CD4-positive, alpha-beta memory T cell (primary cell): ENCODE measurements at regions not wholly inside any gene's neighbourhood (a gene's known extent, or its start where the extent isn't known, plus 50 kb on each side); places are given as distances from the start of the nearest gene placed in this dataset.

Experiments
- CTCF ChIA-PET: fragments of 350-600 bp; sonication (Branson Sonifier 250); formaldehyde crosslinking; loops from one replicate; lab custom pipeline; 2021; ENCODE audit warnings: inconsistent platforms; ENCODE audit not compliant: partially characterized antibody; lab: Charles Lee
- POLR2A ChIA-PET: fragments of 350-600 bp; sonication (Branson Sonifier 250); formaldehyde crosslinking; loops from one replicate; lab custom pipeline; 2021; ENCODE audit not compliant: partially characterized antibody; lab: Charles Lee
- DNase-seq, 5 donors: peaks; one replicate each; pipeline versions ENCODE4 v3.0.0 to v3.0.0-alpha.2; 2020 to 2022; ENCODE audit warnings: mixed read lengths in 1 of 5
- H3K27ac ChIP-seq: one replicate; pipeline ENCODE4 v1.7.0; 2013; ENCODE audit warnings: low read depth, low read length
- H3K27me3 ChIP-seq: 2 replicates; pipeline ENCODE4 v1.7.0; 2013; ENCODE audit warnings: mild to moderate bottlenecking, low read length, moderate library complexity; ENCODE audit not compliant: insufficient read depth
- H3K36me3 ChIP-seq: 2 replicates; pipeline ENCODE4 v1.7.0; 2013; ENCODE audit warnings: mild to moderate bottlenecking, low read length, moderate library complexity; ENCODE audit not compliant: insufficient read depth
- H3K4me1 ChIP-seq: 2 replicates; pipeline ENCODE4 v1.7.0; 2013; ENCODE audit warnings: mild to moderate bottlenecking, low read length, moderate library complexity; ENCODE audit not compliant: insufficient read depth
- H3K4me3 ChIP-seq, 2 donors: one replicate each; pipeline ENCODE4 v1.7.0; 2013; ENCODE audit warnings: low read length in 2 of 2, mild to moderate bottlenecking in 1 of 2
- H3K9me3 ChIP-seq, 2 donors: one replicate each; pipeline ENCODE4 v1.7.0; 2013; ENCODE audit warnings: low read length in 2 of 2, control low read depth in 1 of 2; ENCODE audit not compliant: control insufficient read depth in 1 of 2
- H3K27ac Mint-ChIP-seq, 7 donors: one replicate each; pipeline ENCODE4 v1.8.0; 2020 to 2021; ENCODE audit warnings: mixed read lengths in 7 of 7, mild to moderate bottlenecking in 6 of 7, inconsistent platforms in 3 of 7, moderate library complexity in 3 of 7
- H3K27me3 Mint-ChIP-seq, 2 donors: one replicate each; pipeline ENCODE4 v1.8.0; 2020 to 2021; ENCODE audit warnings: mixed read lengths in 2 of 2
- H3K36me3 Mint-ChIP-seq, 2 donors: one replicate each; pipeline ENCODE4 v1.8.0; 2020 to 2021; ENCODE audit warnings: mixed read lengths in 2 of 2, inconsistent platforms in 1 of 2, mild to moderate bottlenecking in 1 of 2
- H3K4me1 Mint-ChIP-seq, 4 donors: one replicate each; pipeline ENCODE4 v1.8.0; 2020 to 2021; ENCODE audit warnings: mixed read lengths in 4 of 4, mild to moderate bottlenecking in 1 of 4
- H3K4me3 Mint-ChIP-seq, 8 donors: one replicate each; pipeline ENCODE4 v1.8.0; 2020 to 2021; ENCODE audit warnings: mixed read lengths in 8 of 8, mild to moderate bottlenecking in 7 of 8, moderate library complexity in 6 of 8, inconsistent platforms in 3 of 8
- H3K9me3 Mint-ChIP-seq, 8 donors: one replicate each; pipeline ENCODE4 v1.8.0; 2020 to 2021; ENCODE audit warnings: mixed read lengths in 8 of 8, mild to moderate bottlenecking in 5 of 8, inconsistent platforms in 3 of 8, moderate library complexity in 1 of 8
- intact Hi-C: fragments of 100-400 bp; cut with micrococcal nuclease; formaldehyde crosslinking; loops from one replicate; pipeline ENCODE4 v1.15.1; 2023

DNA sequence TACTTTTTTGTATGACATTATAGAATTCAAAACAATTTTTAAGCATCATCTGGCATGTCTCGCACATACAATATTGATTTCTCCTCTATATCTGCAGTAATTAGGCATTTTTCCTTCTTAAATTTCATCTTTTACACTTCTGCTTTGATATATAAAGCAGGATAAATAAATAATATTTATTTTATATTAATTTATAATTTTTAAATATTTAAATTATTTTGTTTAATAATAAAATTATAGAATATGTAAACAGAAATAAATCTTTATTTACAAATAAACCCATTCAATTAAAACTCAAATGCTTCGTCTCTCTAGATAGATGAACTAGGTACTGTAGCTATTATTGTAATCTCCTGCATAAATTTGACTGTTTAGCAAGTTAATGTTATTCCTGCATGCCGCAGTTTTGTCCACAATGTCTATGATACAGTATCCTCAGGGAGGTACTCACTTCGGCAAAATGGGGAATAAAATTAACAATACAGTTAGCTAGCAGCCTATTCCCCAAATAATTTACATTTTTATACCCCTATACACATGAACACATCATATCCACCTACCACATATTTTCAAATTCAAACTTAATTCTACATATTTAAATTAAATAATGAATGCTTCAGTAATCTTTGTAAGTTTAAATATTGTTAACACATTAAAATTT lies 473.6 kb upstream of the SLC10A2 start:
- Histone ChIP-seq H3K27me3 (no peaks in the 10 kb centered on the region), H3K4me1 (no peaks in the 10 kb centered on the region), H3K4me3 (no peak overlapping the region), H3K9me3 (no peaks in the 10 kb centered on the region), H3K27ac (no peak overlapping the region), H3K36me3 (no peaks in the 10 kb centered on the region)
- Mint-ChIP-seq H3K4me1 (no peaks in the 10 kb centered on the region), H3K36me3 (no peaks in the 10 kb centered on the region), H3K27ac (no peak overlapping the region), H3K9me3 (peaks cover 0 to 25% (median 17%) of the 10 kb centered on the region in 8 donors), H3K27me3 (no peaks in the 10 kb centered on the region), H3K4me3 (no peak overlapping the region)
- ChIA-PET POLR2A (no interaction called here), CTCF (no interaction called here)
- DNase-seq: no peak
- intact Hi-C loops: no loop called here

DNA sequence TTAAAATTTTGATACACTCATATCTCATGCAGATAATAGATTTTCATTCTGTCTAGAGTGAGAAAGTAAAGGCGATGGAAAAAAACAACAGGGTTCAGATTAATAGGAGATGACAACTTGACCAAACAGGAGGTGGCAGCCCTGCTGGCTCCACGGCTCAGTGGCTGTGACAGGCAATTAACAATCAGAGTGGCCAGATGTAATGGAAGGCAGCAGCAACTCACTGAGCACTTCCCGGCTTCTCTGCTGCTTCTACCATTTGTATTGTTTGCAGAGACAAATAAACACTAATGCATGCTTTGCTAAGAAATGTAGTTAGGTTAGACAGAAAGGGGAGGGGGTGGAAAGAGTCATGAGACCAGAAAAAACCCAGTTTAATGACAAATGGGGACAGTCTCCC lies 473.0 kb upstream of the SLC10A2 start:
- H3K4me1 ChIP-seq: no peaks in the 10 kb centered on the region
- no peak overlapping the region for H3K4me3 ChIP-seq
- H3K9me3 Mint-ChIP-seq: peaks cover 0 to 21% (median 13%) of the 10 kb centered on the region in 8 donors
- ChIA-PET CTCF (no interaction called here), POLR2A (no interaction called here)
- no peaks in the 10 kb centered on the region for H3K4me1 Mint-ChIP-seq
- no peak for DNase-seq
- no peaks in the 10 kb centered on the region for H3K36me3 Mint-ChIP-seq
- H3K9me3 ChIP-seq: no peaks in the 10 kb centered on the region
- no peaks in the 10 kb centered on the region for H3K27me3 ChIP-seq
- H3K4me3 Mint-ChIP-seq: peak overlapping the region in 1 of 8 donors; percentile 42
- H3K36me3 ChIP-seq: no peaks in the 10 kb centered on the region
- H3K27me3 Mint-ChIP-seq: no peaks in the 10 kb centered on the region
- intact Hi-C loops: no loop called here
- H3K27ac ChIP-seq: no peak overlapping the region
- H3K27ac Mint-ChIP-seq: no peak overlapping the region

DNA sequence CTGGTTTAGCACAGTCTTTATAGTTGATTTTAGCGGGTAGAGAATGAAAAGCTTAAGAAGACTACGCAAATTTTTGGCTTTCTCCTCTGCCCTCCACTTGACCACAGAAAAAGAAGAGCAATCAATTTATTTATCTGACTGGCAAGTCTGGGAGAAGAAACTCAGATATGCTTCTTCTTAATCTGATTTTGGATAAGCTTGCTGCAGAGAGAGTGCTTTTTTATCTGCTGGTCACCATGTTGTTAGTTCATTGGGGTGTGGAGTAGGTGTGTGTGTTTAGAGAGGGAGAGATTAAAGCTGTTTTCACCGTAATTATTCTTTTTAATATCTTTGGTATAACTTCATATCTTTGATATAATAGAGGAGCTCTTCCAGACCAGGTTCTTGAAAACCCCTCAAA lies 471.4 kb upstream of the SLC10A2 start:
- Mint-ChIP-seq H3K36me3 (no peaks in the 10 kb centered on the region), H3K9me3 (peaks cover 0 to 10% (median 6%) of the 10 kb centered on the region in 8 donors), H3K4me1 (no peaks in the 10 kb centered on the region), H3K27ac (no peak overlapping the region), H3K4me3 (no peak overlapping the region), H3K27me3 (no peaks in the 10 kb centered on the region)
- ChIA-PET POLR2A (no interaction called here), CTCF (no interaction called here)
- Histone ChIP-seq H3K27ac (no peak overlapping the region), H3K27me3 (no peaks in the 10 kb centered on the region), H3K4me1 (no peaks in the 10 kb centered on the region), H3K4me3 (no peak overlapping the region), H3K36me3 (no peaks in the 10 kb centered on the region), H3K9me3 (no peaks in the 10 kb centered on the region)
- no peak for DNase-seq
- intact Hi-C loops: no loop called here

DNA sequence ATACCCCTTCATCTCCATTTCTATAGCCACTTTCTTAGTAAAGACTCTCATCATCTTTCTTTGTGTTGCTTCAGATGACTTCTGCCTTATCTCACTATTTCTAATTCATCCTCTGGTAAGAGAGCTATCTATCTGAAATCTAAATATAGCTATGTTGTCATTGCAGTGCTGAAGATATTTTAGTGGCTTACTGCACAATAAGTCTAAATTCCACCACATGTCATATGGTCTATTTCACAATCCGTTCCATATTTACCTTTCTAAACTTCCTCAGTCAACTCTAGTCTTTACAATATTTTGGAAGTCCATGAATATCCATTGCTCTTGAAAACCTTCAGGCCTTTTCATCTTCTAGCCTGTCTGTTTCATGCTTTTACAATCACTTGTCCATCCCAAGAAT lies 465.1 kb upstream of the SLC10A2 start:
- Mint-ChIP-seq H3K9me3 (peaks cover 0 to 4% (median under 1%) of the 10 kb centered on the region in 8 donors), H3K27me3 (no peaks in the 10 kb centered on the region), H3K36me3 (no peaks in the 10 kb centered on the region), H3K4me1 (no peaks in the 10 kb centered on the region), H3K27ac (no peak overlapping the region), H3K4me3 (no peak overlapping the region)
- H3K36me3 ChIP-seq: no peaks in the 10 kb centered on the region
- ChIA-PET CTCF (no interaction called here), POLR2A (no interaction called here)
- H3K9me3 ChIP-seq: no peaks in the 10 kb centered on the region
- no peak overlapping the region for H3K27ac ChIP-seq
- intact Hi-C loops: no loop called here
- no peaks in the 10 kb centered on the region for H3K27me3 ChIP-seq
- no peak for DNase-seq
- H3K4me3 ChIP-seq: no peak overlapping the region
- H3K4me1 ChIP-seq: no peaks in the 10 kb centered on the region

DNA sequence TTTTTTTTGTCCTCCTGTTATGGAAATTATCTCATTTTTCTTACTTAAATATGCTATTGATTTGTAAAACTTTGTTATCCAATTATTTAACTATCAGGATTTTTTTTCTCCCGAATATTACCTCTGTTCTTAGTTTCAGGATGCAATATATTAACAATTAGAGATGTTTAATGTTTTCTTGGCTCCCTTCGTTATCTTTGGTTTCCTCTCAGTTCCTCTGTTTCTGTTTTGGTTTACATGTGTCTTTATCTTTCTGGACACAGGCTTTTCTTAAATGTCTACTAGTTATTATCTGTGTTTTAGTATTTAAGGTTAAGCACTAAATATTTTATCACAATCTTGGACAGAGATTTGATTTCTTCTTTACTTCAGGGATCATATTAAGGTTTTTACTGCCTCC lies 462.2 kb upstream of the SLC10A2 start:
- Mint-ChIP-seq H3K36me3 (no peaks in the 10 kb centered on the region), H3K9me3 (peaks cover 0 to 3% (median under 1%) of the 10 kb centered on the region in 8 donors), H3K27ac (no peak overlapping the region), H3K4me3 (no peak overlapping the region), H3K27me3 (no peaks in the 10 kb centered on the region), H3K4me1 (no peaks in the 10 kb centered on the region)
- Histone ChIP-seq H3K36me3 (no peaks in the 10 kb centered on the region), H3K4me1 (no peaks in the 10 kb centered on the region), H3K27me3 (no peaks in the 10 kb centered on the region), H3K4me3 (no peak overlapping the region), H3K27ac (no peak overlapping the region), H3K9me3 (no peaks in the 10 kb centered on the region)
- ChIA-PET CTCF (no interaction called here), POLR2A (no interaction called here)
- no peak for DNase-seq
- intact Hi-C loops: no loop called here

GRCh38 chr13:103525530-103525929 lies 459.3 kb upstream of the SLC10A2 start:
- Mint-ChIP-seq H3K36me3 (no peaks in the 10 kb centered on the region), H3K27ac (no peak overlapping the region), H3K27me3 (no peaks in the 10 kb centered on the region), H3K4me1 (no peaks in the 10 kb centered on the region), H3K4me3 (no peak overlapping the region), H3K9me3 (peaks cover 0 to 2% (median under 1%) of the 10 kb centered on the region in 8 donors)
- ChIA-PET CTCF (no interaction called here), POLR2A (no interaction called here)
- no peaks in the 10 kb centered on the region for H3K4me1 ChIP-seq
- no peaks in the 10 kb centered on the region for H3K36me3 ChIP-seq
- intact Hi-C loops: no loop called here
- H3K4me3 ChIP-seq: no peak overlapping the region
- DNase-seq: no peak
- H3K27me3 ChIP-seq: no peaks in the 10 kb centered on the region
- no peaks in the 10 kb centered on the region for H3K9me3 ChIP-seq
- H3K27ac ChIP-seq: no peak overlapping the region

DNA sequence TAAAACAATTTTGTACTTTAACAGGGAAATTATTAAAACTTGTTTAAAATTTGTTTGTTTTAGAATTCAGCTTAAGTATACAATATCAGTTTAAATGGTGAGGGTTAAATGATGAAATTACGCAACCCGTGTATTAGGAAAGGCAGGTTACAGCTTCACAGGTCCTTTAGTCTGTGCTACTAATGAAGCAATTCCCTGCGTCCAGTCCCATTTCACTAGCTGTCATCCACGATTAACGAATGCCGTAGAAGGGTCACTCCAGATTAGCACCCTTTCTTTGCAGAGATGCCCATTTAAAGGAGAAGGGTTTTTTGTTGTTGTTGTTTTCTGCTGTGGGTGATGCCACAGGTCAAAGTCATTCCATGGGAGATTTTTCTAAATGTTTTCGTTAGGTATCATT lies 457.6 kb upstream of the SLC10A2 start:
- Histone ChIP-seq H3K27me3 (no peaks in the 10 kb centered on the region), H3K4me3 (no peak overlapping the region), H3K27ac (no peak overlapping the region), H3K4me1 (no peaks in the 10 kb centered on the region), H3K9me3 (no peaks in the 10 kb centered on the region), H3K36me3 (no peaks in the 10 kb centered on the region)
- POLR2A ChIA-PET: no interaction called here
- H3K9me3 Mint-ChIP-seq: peaks cover 0 to 2% (median 0%) of the 10 kb centered on the region in 8 donors
- no peak overlapping the region for H3K27ac Mint-ChIP-seq
- no peak for DNase-seq
- H3K4me1 Mint-ChIP-seq: no peaks in the 10 kb centered on the region
- H3K27me3 Mint-ChIP-seq: no peaks in the 10 kb centered on the region
- H3K36me3 Mint-ChIP-seq: no peaks in the 10 kb centered on the region
- CTCF ChIA-PET: no interaction called here
- intact Hi-C loops: no loop called here
- H3K4me3 Mint-ChIP-seq: no peak overlapping the region

- Mint-ChIP-seq H3K4me3 (no peak overlapping the region), H3K4me1 (no peaks in the 10 kb centered on the region), H3K9me3 (peaks cover 0 to 2% (median 0%) of the 10 kb centered on the region in 8 donors), H3K27ac (no peak overlapping the region), H3K36me3 (no peaks in the 10 kb centered on the region), H3K27me3 (no peaks in the 10 kb centered on the region)
- DNase-seq: no peak
- CTCF ChIA-PET: no interaction called here
- no peaks in the 10 kb centered on the region for H3K27me3 ChIP-seq
- no peaks in the 10 kb centered on the region for H3K36me3 ChIP-seq
- no peak overlapping the region for H3K27ac ChIP-seq
- H3K9me3 ChIP-seq: no peaks in the 10 kb centered on the region
- no peak overlapping the region for H3K4me3 ChIP-seq
- POLR2A ChIA-PET: no interaction called here
- no peaks in the 10 kb centered on the region for H3K4me1 ChIP-seq
- intact Hi-C loops: no loop called here
Measured at GRCh38 chr13:103521532-103521931, 455.3 kb upstream of the SLC10A2 start.
